ENCODE measurements at regions not wholly inside any gene's neighbourhood (a gene's known extent, or its start where the extent isn't known, plus 50 kb on each side); places are given as distances from the start of the nearest gene placed in this dataset.

DNA sequence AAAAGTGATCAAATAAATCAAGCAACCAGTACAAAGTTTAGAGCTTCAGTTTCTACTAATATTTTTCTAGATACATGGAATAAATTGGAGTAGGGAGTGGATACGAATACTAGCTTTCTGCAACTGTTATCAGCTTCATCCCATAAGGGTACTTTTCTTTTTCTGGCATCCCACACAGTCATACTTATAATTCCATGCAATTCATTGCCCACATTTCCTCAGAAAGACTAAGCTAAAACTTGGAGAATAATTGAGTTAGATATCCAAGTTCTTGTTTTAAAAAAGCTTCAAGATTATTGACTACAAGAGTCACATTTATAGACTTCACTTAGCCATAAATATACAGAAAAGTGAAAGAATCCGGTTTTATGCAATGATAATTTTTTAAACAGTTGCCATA is 186.9 kb downstream of the OLFM4 start:
- TF ChIP-seq, protein P1, sequence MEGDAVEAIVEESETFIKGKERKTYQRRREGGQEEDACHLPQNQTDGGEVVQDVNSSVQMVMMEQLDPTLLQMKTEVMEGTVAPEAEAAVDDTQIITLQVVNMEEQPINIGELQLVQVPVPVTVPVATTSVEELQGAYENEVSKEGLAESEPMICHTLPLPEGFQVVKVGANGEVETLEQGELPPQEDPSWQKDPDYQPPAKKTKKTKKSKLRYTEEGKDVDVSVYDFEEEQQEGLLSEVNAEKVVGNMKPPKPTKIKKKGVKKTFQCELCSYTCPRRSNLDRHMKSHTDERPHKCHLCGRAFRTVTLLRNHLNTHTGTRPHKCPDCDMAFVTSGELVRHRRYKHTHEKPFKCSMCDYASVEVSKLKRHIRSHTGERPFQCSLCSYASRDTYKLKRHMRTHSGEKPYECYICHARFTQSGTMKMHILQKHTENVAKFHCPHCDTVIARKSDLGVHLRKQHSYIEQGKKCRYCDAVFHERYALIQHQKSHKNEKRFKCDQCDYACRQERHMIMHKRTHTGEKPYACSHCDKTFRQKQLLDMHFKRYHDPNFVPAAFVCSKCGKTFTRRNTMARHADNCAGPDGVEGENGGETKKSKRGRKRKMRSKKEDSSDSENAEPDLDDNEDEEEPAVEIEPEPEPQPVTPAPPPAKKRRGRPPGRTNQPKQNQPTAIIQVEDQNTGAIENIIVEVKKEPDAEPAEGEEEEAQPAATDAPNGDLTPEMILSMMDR (IDR thresholded peaks at IDR 0.05): no peak
- TF ChIP-seq POLR2AphosphoS5 (IDR thresholded peaks at IDR 0.05; ENCODE audit: insufficient read depth in 1 of 2, low read depth in 1 of 2) (no peak), POLR2A (IDR thresholded peaks at IDR 0.05) (no peak)
